ENCODE measurements at regions not wholly inside any gene's neighbourhood (a gene's known extent, or its start where the extent isn't known, plus 50 kb on each side); places are given as distances from the start of the nearest gene placed in this dataset.

DNA sequence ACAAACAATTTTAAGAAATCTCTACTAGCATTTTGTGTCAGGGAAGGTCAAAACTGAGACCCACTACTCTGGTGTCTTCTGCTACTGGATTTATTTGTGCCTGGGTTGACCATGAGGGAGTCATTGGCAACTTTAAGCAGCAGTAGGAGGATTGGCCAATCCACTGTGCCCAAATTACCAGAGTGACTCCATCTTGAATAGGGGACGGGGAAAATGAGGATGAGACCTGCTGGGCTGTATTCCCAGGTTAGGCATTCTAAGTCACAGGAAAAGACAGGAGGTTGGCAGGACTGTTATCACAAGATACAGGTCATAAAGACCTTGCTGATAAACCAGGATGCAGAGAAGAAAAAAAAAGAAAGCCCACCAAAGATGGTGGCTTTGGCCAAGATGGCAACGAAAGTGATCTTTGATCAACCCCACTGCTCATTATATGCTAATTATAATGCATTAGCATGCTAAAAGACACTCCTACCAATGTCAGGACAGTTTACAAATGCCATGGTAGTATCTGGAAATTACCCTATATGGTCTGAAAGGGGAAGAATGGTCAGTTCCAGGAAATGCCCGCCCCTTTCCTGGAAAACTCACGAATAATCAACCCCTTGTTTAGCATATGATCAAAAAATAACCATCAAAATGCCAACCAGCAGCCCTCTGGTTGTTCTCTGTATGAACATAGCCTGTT, 200.9 kb downstream of the LTN1 start:
- DNase-seq: no peak
- no peak overlapping the region for H4K91ac ChIP-seq (ENCODE audit: low read depth, low read length)
- H3K9ac ChIP-seq (ENCODE audit: low read length): no peak overlapping the region
- no peak overlapping the region for H2AK5ac ChIP-seq (ENCODE audit: low read length)
- no peaks in the 10 kb centered on the region for H3K36me3 ChIP-seq (ENCODE audit: control insufficient read depth in 1 of 2, insufficient read depth in 2 of 2, low read length in 2 of 2)
- no peak overlapping the region for H2BK5ac ChIP-seq (ENCODE audit: low read depth, low read length, poor library complexity)
- no peak overlapping the region for H3K4me2 ChIP-seq (ENCODE audit: low read length)
- no peak overlapping the region for H3K18ac ChIP-seq (ENCODE audit: low read length)
- no peaks in the 10 kb centered on the region for H3K79me2 ChIP-seq (ENCODE audit: control insufficient read depth, insufficient read depth, low read length, poor library complexity)
- H3K79me1 ChIP-seq (ENCODE audit: low read length): peaks cover 10% of the 10 kb centered on the region
- no peaks in the 10 kb centered on the region for H3K9me3 ChIP-seq (ENCODE audit: insufficient read depth, low read depth, low read length)
- H3K27me3 ChIP-seq (ENCODE audit: insufficient read depth, low read length): no peaks in the 10 kb centered on the region
- H3K4me3 ChIP-seq (ENCODE audit: low read depth, low read length): no peak overlapping the region
- H3K23ac ChIP-seq (ENCODE audit: low read length): no peak overlapping the region
- no peak overlapping the region for H3K14ac ChIP-seq (ENCODE audit: low read length)
- peak overlapping the region; percentile 38 for H4K8ac ChIP-seq (ENCODE audit: low read depth, low read length)
- no peak overlapping the region for H4K12ac ChIP-seq (ENCODE audit: low read depth, low read length)
- H2BK120ac ChIP-seq (ENCODE audit: insufficient read depth, low read length, poor library complexity): no peak overlapping the region
- no CpG with 5 or more reads among the region's 4 CpGs for WGBS (ENCODE audit: extremely low coverage, insufficient coverage, insufficient read length)
- no peak overlapping the region for H3K4ac ChIP-seq (ENCODE audit: low read depth, low read length)
- peak overlapping the region; percentile 84 for H2BK12ac ChIP-seq (ENCODE audit: low read length)
- H2AFZ ChIP-seq (ENCODE audit: insufficient read depth, low read length, poor library complexity): no peak overlapping the region
- H3K27ac ChIP-seq (ENCODE audit: low read depth, low read length): no peak overlapping the region
- H3K4me1 ChIP-seq (ENCODE audit: control insufficient read depth in 1 of 2, insufficient read depth in 2 of 2, low read length in 2 of 2): no peaks in the 10 kb centered on the region

DNA sequence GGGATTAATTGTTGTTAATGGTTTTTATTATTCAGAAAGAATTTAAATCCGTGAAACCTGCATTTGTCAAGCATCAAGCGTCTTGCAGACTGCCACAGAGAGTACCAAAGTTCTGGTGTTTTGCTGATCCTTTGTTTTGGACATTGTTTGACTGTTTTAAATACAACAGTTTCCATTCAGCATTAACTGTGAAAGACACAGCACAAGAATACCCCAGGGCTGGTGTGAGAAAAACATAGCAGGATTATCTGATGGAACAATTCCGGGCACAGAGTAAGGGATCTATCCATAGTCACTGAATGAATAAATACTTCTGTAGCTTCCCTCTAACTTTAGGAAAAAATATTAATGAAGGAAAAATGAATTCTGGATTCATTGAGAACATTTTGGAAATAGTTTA, 202.3 kb downstream of the LTN1 start:
- Histone ChIP-seq H2BK5ac (ENCODE audit: low read depth, low read length, poor library complexity) (no peak overlapping the region), H3K79me2 (ENCODE audit: control insufficient read depth, insufficient read depth, low read length, poor library complexity) (no peaks in the 10 kb centered on the region), H2BK120ac (ENCODE audit: insufficient read depth, low read length, poor library complexity) (no peak overlapping the region), H3K27me3 (ENCODE audit: insufficient read depth, low read length) (no peaks in the 10 kb centered on the region), H3K36me3 (ENCODE audit: control insufficient read depth in 1 of 2, insufficient read depth in 2 of 2, low read length in 2 of 2) (no peaks in the 10 kb centered on the region), H4K8ac (ENCODE audit: low read depth, low read length) (no peak overlapping the region), H3K23ac (ENCODE audit: low read length) (no peak overlapping the region), H3K14ac (ENCODE audit: low read length) (no peak overlapping the region), H2AK5ac (ENCODE audit: low read length) (no peak overlapping the region), H2BK12ac (ENCODE audit: low read length) (no peak overlapping the region), H4K12ac (ENCODE audit: low read depth, low read length) (no peak overlapping the region), H2AFZ (ENCODE audit: insufficient read depth, low read length, poor library complexity) (no peak overlapping the region), H3K9ac (ENCODE audit: low read length) (no peak overlapping the region), H3K79me1 (ENCODE audit: low read length) (peaks cover 7% of the 10 kb centered on the region), H3K27ac (ENCODE audit: low read depth, low read length) (no peak overlapping the region), H3K4me3 (ENCODE audit: low read depth, low read length) (no peak overlapping the region), H3K4me1 (ENCODE audit: control insufficient read depth in 1 of 2, insufficient read depth in 2 of 2, low read length in 2 of 2) (no peaks in the 10 kb centered on the region), H4K91ac (ENCODE audit: low read depth, low read length) (no peak overlapping the region), H3K4me2 (ENCODE audit: low read length) (no peak overlapping the region), H3K18ac (ENCODE audit: low read length) (no peak overlapping the region), H3K9me3 (ENCODE audit: insufficient read depth, low read depth, low read length) (no peaks in the 10 kb centered on the region), H3K4ac (ENCODE audit: low read depth, low read length) (no peak overlapping the region)
- WGBS (ENCODE audit: extremely low coverage, insufficient coverage, insufficient read length): no CpG with 5 or more reads among the region's 3 CpGs
- no peak for DNase-seq

DNA sequence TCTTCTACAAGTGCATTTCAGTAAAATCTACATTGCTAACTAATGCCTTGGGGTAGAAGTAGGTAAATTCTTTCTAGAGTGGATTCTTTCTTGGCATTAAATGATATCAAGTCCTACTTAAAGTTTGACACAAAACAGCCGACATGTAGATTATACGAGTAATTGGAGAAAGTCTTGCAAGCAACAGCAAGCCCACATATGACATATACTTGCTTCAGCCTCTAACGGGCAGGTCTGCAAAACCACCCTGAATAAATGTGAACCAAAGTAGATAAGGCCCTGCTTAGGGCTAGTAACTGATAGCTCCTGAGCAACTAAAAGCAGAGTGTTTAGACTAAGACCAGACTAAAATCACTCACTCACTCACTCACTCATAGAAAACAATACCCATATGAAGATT, 203.2 kb downstream of the LTN1 start:
- no peak overlapping the region for H4K91ac ChIP-seq (ENCODE audit: low read depth, low read length)
- H3K79me1 ChIP-seq (ENCODE audit: low read length): peaks cover 2% of the 10 kb centered on the region
- H4K8ac ChIP-seq (ENCODE audit: low read depth, low read length): no peak overlapping the region
- H3K4me2 ChIP-seq (ENCODE audit: low read length): no peak overlapping the region
- no peak for DNase-seq
- H4K12ac ChIP-seq (ENCODE audit: low read depth, low read length): no peak overlapping the region
- H3K18ac ChIP-seq (ENCODE audit: low read length): no peak overlapping the region
- H3K27me3 ChIP-seq (ENCODE audit: insufficient read depth, low read length): no peaks in the 10 kb centered on the region
- no CpG with 5 or more reads among the region's 3 CpGs for WGBS (ENCODE audit: extremely low coverage, insufficient coverage, insufficient read length)
- H3K27ac ChIP-seq (ENCODE audit: low read depth, low read length): no peak overlapping the region
- H3K14ac ChIP-seq (ENCODE audit: low read length): no peak overlapping the region
- H2BK12ac ChIP-seq (ENCODE audit: low read length): no peak overlapping the region
- H3K9me3 ChIP-seq (ENCODE audit: insufficient read depth, low read depth, low read length): peaks cover 3% of the 10 kb centered on the region
- H3K4me1 ChIP-seq (ENCODE audit: control insufficient read depth in 1 of 2, insufficient read depth in 2 of 2, low read length in 2 of 2): no peaks in the 10 kb centered on the region
- no peak overlapping the region for H2AK5ac ChIP-seq (ENCODE audit: low read length)
- H3K9ac ChIP-seq (ENCODE audit: low read length): no peak overlapping the region
- H2BK120ac ChIP-seq (ENCODE audit: insufficient read depth, low read length, poor library complexity): no peak overlapping the region
- H2AFZ ChIP-seq (ENCODE audit: insufficient read depth, low read length, poor library complexity): no peak overlapping the region
- no peak overlapping the region for H2BK5ac ChIP-seq (ENCODE audit: low read depth, low read length, poor library complexity)
- H3K36me3 ChIP-seq (ENCODE audit: control insufficient read depth in 1 of 2, insufficient read depth in 2 of 2, low read length in 2 of 2): no peaks in the 10 kb centered on the region
- no peak overlapping the region for H3K23ac ChIP-seq (ENCODE audit: low read length)
- H3K4me3 ChIP-seq (ENCODE audit: low read depth, low read length): no peak overlapping the region
- H3K79me2 ChIP-seq (ENCODE audit: control insufficient read depth, insufficient read depth, low read length, poor library complexity): no peaks in the 10 kb centered on the region
- H3K4ac ChIP-seq (ENCODE audit: low read depth, low read length): no peak overlapping the region

DNA sequence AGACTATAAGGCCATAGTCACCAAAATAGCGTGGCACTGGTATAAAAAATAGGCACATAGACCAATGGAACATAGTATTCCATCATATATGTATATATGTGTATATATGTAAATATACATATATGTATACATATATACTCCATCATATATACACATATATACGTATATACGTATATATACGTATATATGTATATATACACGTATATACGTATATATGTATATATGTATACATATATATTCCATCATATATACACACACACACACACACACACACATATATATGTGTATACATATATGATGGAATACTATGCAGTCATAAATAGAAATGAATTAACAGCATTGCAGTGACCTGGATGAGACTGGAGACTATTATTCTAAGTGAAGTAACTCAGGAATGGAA, 204.6 kb downstream of the LTN1 start:
- Histone ChIP-seq H3K4me1 (ENCODE audit: control insufficient read depth in 1 of 2, insufficient read depth in 2 of 2, low read length in 2 of 2) (no peaks in the 10 kb centered on the region), H3K4ac (ENCODE audit: low read depth, low read length) (no peak overlapping the region), H4K8ac (ENCODE audit: low read depth, low read length) (no peak overlapping the region), H3K4me2 (ENCODE audit: low read length) (no peak overlapping the region), H3K27me3 (ENCODE audit: insufficient read depth, low read length) (no peaks in the 10 kb centered on the region), H2AFZ (ENCODE audit: insufficient read depth, low read length, poor library complexity) (no peak overlapping the region), H2BK5ac (ENCODE audit: low read depth, low read length, poor library complexity) (no peak overlapping the region), H3K9me3 (ENCODE audit: insufficient read depth, low read depth, low read length) (peaks cover 9% of the 10 kb centered on the region), H2BK120ac (ENCODE audit: insufficient read depth, low read length, poor library complexity) (no peak overlapping the region), H3K79me1 (ENCODE audit: low read length) (no peaks in the 10 kb centered on the region), H3K79me2 (ENCODE audit: control insufficient read depth, insufficient read depth, low read length, poor library complexity) (no peaks in the 10 kb centered on the region), H3K23ac (ENCODE audit: low read length) (no peak overlapping the region), H2BK12ac (ENCODE audit: low read length) (no peak overlapping the region), H4K12ac (ENCODE audit: low read depth, low read length) (no peak overlapping the region), H3K4me3 (ENCODE audit: low read depth, low read length) (no peak overlapping the region), H3K18ac (ENCODE audit: low read length) (no peak overlapping the region), H4K91ac (ENCODE audit: low read depth, low read length) (no peak overlapping the region), H3K36me3 (ENCODE audit: control insufficient read depth in 1 of 2, insufficient read depth in 2 of 2, low read length in 2 of 2) (peaks cover 0 to 4% of the 10 kb centered on the region in 2 experiments), H3K27ac (ENCODE audit: low read depth, low read length) (no peak overlapping the region), H2AK5ac (ENCODE audit: low read length) (no peak overlapping the region), H3K9ac (ENCODE audit: low read length) (no peak overlapping the region), H3K14ac (ENCODE audit: low read length) (no peak overlapping the region)
- no peak for DNase-seq
- no CpG with 5 or more reads among the region's 6 CpGs for WGBS (ENCODE audit: extremely low coverage, insufficient coverage, insufficient read length)
